Caco-2 (cell line): ENCODE measurements at regions not wholly inside any gene's neighbourhood (a gene's known extent, or its start where the extent isn't known, plus 50 kb on each side); places are given as distances from the start of the nearest gene placed in this dataset.

Experiments
- BruUV-seq: library from RNA; stranded (reverse); fragments of 400-500 nt; replicated peaks from 2 replicates; lab custom pipeline; 2021; lab: Mats Ljungman, UMichigan
- CTCF ChIA-PET: fragments of 300-600 bp; sonication (Branson Sonifier 250); formaldehyde crosslinking; loops from one replicate; lab custom pipeline; 2022; ENCODE audit warnings: antibody characterized with exemption; lab: Charles Lee
- POLR2A ChIA-PET: fragments of 300-600 bp; sonication (Branson Sonifier 250); formaldehyde crosslinking; loops from one replicate; lab custom pipeline; 2022; ENCODE audit warnings: antibody characterized with exemption; lab: Charles Lee
- DNase-seq, 2 experiments: peaks; one replicate each; pipeline versions ENCODE4 v3.0.0 to v3.0.0-alpha.2; 2020 to 2022
- H3K27me3 ChIP-seq: replicated peaks from 2 replicates; pipeline ENCODE4 v1.6.0; 2011; ENCODE audit warnings: low read length; ENCODE audit not compliant: control insufficient read depth, insufficient read depth
- H3K36me3 ChIP-seq: 2 replicates; pipeline ENCODE4 v1.5.1; 2011; ENCODE audit warnings: low read length; ENCODE audit not compliant: control insufficient read depth, insufficient read depth
- H3K4me1 ChIP-seq: fragments of 250-450 bp; sonication (Bioruptor Pico); 2 replicates; pipeline ENCODE4 v1.5.1; 2020; ENCODE audit warnings: mild to moderate bottlenecking
- H3K4me3 ChIP-seq: 2 replicates; pipeline ENCODE4 v1.5.1; 2011; ENCODE audit warnings: low read depth, mild to moderate bottlenecking, control low read depth, low read length
- H3K9me3 ChIP-seq: fragments of 250-450 bp; sonication (Bioruptor Pico); 2 replicates; pipeline ENCODE4 v1.5.1; 2020; ENCODE audit warnings: mild to moderate bottlenecking, moderate library complexity
- H3K27ac Mint-ChIP-seq: one replicate; pipeline ENCODE4 v1.8.0; 2022; ENCODE audit warnings: mixed read lengths; ENCODE audit not compliant: unreplicated experiment
- H3K27me3 Mint-ChIP-seq: one replicate; pipeline ENCODE4 v1.8.0; 2022; ENCODE audit warnings: mixed read lengths; ENCODE audit not compliant: insufficient read depth, unreplicated experiment
- H3K36me3 Mint-ChIP-seq: one replicate; pipeline ENCODE4 v1.8.0; 2022; ENCODE audit warnings: mild to moderate bottlenecking, mixed read lengths; ENCODE audit not compliant: insufficient read depth, unreplicated experiment
- H3K4me1 Mint-ChIP-seq: one replicate; pipeline ENCODE4 v1.8.0; 2022; ENCODE audit warnings: low read depth, mixed read lengths; ENCODE audit not compliant: unreplicated experiment
- H3K4me3 Mint-ChIP-seq: one replicate; pipeline ENCODE4 v1.8.0; 2022; ENCODE audit warnings: mild to moderate bottlenecking, moderate library complexity, mixed read lengths; ENCODE audit not compliant: unreplicated experiment
- H3K9me3 Mint-ChIP-seq: one replicate; pipeline ENCODE4 v1.8.0; 2022; ENCODE audit warnings: mixed read lengths; ENCODE audit not compliant: unreplicated experiment
- intact Hi-C: fragments of 100-400 bp; cut with micrococcal nuclease; formaldehyde crosslinking; loops from one replicate; pipeline ENCODE4 v1.10.0; 2022; ENCODE audit not compliant: unreplicated experiment
- TF ChIP-seq, protein P1 (sequence below), 2 experiments: fragments of 200-600 bp in 1 of 2; IDR thresholded peaks; 1 replicate in 1 of 2; 2 replicates in 1 of 2; pipeline versions ENCODE4 v1.5.1 to v1.8.0; 2011 to 2022; ENCODE audit warnings: antibody characterized with exemption in 1 of 2, control low read depth in 1 of 2, inconsistent platforms in 1 of 2, low read depth in 1 of 2, low read length in 1 of 2, mild to moderate bottlenecking in 1 of 2, moderate library complexity in 1 of 2; ENCODE audit not compliant: insufficient read depth in 1 of 2, severe bottlenecking in 1 of 2, unreplicated experiment in 1 of 2

DNA sequence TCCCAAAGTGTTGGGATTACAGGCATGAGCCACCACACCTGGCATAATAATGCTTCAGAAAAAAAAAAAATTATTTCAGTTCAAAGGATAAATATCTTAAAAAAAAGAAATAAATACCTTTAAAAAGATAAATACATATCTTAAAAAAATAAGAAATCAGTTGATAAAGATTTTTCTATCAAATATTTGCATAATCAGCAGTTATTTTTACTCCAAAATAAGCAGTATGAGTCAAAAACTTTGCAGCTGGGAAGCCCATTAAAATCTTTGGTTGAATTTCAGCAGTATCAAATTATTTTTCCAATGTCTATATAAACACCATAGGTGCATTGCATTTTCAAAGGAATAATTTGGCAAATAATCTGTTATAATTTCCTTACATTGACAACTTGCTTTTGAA, 202.5 kb downstream of the KBTBD8 start:
- no peaks in the 10 kb centered on the region for H3K36me3 ChIP-seq
- Mint-ChIP-seq H3K4me1 (no peaks in the 10 kb centered on the region), H3K27me3 (peaks cover 19% of the 10 kb centered on the region), H3K4me3 (no peak overlapping the region), H3K9me3 (no peaks in the 10 kb centered on the region), H3K27ac (no peak overlapping the region), H3K36me3 (no peaks in the 10 kb centered on the region)
- no peaks in the 10 kb centered on the region for H3K27me3 ChIP-seq
- no peaks in the 10 kb centered on the region for H3K4me1 ChIP-seq
- CTCF ChIA-PET: no interaction called here
- DNase-seq: no peak
- no peak overlapping the region for H3K4me3 ChIP-seq
- intact Hi-C loops: no loop called here
- TF ChIP-seq, protein P1, sequence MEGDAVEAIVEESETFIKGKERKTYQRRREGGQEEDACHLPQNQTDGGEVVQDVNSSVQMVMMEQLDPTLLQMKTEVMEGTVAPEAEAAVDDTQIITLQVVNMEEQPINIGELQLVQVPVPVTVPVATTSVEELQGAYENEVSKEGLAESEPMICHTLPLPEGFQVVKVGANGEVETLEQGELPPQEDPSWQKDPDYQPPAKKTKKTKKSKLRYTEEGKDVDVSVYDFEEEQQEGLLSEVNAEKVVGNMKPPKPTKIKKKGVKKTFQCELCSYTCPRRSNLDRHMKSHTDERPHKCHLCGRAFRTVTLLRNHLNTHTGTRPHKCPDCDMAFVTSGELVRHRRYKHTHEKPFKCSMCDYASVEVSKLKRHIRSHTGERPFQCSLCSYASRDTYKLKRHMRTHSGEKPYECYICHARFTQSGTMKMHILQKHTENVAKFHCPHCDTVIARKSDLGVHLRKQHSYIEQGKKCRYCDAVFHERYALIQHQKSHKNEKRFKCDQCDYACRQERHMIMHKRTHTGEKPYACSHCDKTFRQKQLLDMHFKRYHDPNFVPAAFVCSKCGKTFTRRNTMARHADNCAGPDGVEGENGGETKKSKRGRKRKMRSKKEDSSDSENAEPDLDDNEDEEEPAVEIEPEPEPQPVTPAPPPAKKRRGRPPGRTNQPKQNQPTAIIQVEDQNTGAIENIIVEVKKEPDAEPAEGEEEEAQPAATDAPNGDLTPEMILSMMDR (IDR thresholded peaks at IDR 0.05; ENCODE audit: insufficient read depth in 1 of 2, low read depth in 1 of 2, low read length in 1 of 2, severe bottlenecking in 1 of 2, unreplicated experiment in 1 of 2): no peak
- POLR2A ChIA-PET: no interaction called here
- BruUV-seq: no TSS peak
- H3K9me3 ChIP-seq: no peaks in the 10 kb centered on the region

DNA sequence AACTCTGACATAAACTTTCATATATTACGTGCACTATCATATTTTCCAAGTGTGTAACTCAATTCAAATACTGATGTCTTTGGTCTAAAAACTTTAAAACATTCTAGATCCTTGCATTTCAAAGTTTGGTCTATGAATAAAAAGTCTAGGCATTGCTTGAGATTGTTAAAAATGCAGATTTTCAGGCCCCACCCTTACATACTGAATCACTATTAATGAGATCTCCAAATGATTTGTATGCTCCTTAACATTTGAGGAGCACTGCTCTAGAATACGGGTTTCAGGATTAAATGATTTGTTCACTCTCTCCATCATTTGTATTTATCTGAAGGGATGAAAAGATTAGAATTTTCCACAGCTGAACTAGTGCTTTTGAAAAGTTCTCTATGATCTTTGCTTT, 202.9 kb downstream of the KBTBD8 start:
- Histone ChIP-seq H3K27me3 (no peaks in the 10 kb centered on the region), H3K4me1 (no peaks in the 10 kb centered on the region), H3K9me3 (no peaks in the 10 kb centered on the region), H3K4me3 (no peak overlapping the region), H3K36me3 (no peaks in the 10 kb centered on the region)
- no peaks in the 10 kb centered on the region for H3K36me3 Mint-ChIP-seq
- ChIA-PET POLR2A (no interaction called here), CTCF (no interaction called here)
- no peak overlapping the region for H3K4me3 Mint-ChIP-seq
- H3K27ac Mint-ChIP-seq: no peak overlapping the region
- H3K9me3 Mint-ChIP-seq: no peaks in the 10 kb centered on the region
- H3K27me3 Mint-ChIP-seq: peaks cover 17% of the 10 kb centered on the region
- BruUV-seq: no TSS peak
- intact Hi-C loops: no loop called here
- no peaks in the 10 kb centered on the region for H3K4me1 Mint-ChIP-seq
- DNase-seq: no peak
- TF ChIP-seq, protein P1 (IDR thresholded peaks at IDR 0.05; ENCODE audit: insufficient read depth in 1 of 2, low read depth in 1 of 2, low read length in 1 of 2, severe bottlenecking in 1 of 2, unreplicated experiment in 1 of 2): no peak

DNA sequence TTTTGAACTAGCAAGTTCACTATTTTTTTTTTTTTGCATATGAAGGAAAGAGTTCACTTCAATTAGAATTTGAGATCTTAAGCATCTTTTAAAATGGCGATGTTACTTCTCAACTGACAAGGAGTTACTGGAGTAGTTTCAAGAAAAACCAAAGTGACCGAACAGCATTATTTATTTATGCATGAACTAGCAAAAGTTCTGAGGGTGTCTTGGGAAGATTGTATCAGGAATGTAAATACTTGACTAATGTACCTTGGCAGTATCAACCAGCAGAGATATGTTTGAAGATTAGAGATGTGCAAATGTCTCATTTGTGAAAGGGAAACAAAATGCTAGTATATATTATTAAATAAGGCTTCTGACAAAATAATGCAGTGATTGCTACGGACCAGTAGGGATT, 203.9 kb downstream of the KBTBD8 start:
- CTCF ChIA-PET: no interaction called here
- H3K36me3 ChIP-seq: no peaks in the 10 kb centered on the region
- H3K4me3 ChIP-seq: no peak overlapping the region
- TF ChIP-seq, protein P1 (IDR thresholded peaks at IDR 0.05; ENCODE audit: insufficient read depth in 1 of 2, low read depth in 1 of 2, low read length in 1 of 2, severe bottlenecking in 1 of 2, unreplicated experiment in 1 of 2): no peak
- H3K27me3 ChIP-seq: no peaks in the 10 kb centered on the region
- no peak overlapping the region for H3K27ac Mint-ChIP-seq
- BruUV-seq: no TSS peak
- intact Hi-C loops: no loop called here
- no peaks in the 10 kb centered on the region for H3K9me3 ChIP-seq
- no peaks in the 10 kb centered on the region for H3K9me3 Mint-ChIP-seq
- no peaks in the 10 kb centered on the region for H3K4me1 ChIP-seq
- H3K27me3 Mint-ChIP-seq: peaks cover 18% of the 10 kb centered on the region
- DNase-seq: no peak
- H3K4me3 Mint-ChIP-seq: no peak overlapping the region
- POLR2A ChIA-PET: no interaction called here
- no peaks in the 10 kb centered on the region for H3K4me1 Mint-ChIP-seq
- H3K36me3 Mint-ChIP-seq: no peaks in the 10 kb centered on the region
